B cell (primary cell): ENCODE measurements at regions not wholly inside any gene's neighbourhood (a gene's known extent, or its start where the extent isn't known, plus 50 kb on each side); places are given as distances from the start of the nearest gene placed in this dataset.

Experiments
- ATAC-seq: fragments of 200-7000 bp; cut with Tn5 transposase; one replicate; pipeline ENCODE4 v1.10.0; 2021; ENCODE audit warnings: low read depth, mild to moderate bottlenecking, moderate number of reproducible peaks, moderate library complexity
- CTCF ChIA-PET: fragments of 350-600 bp; sonication (Branson Sonifier 250); formaldehyde crosslinking; loops from one replicate; lab custom pipeline; 2021; ENCODE audit warnings: antibody characterized with exemption, inconsistent platforms; lab: Charles Lee
- POLR2A ChIA-PET: fragments of 350-600 bp; sonication (Branson Sonifier 250); formaldehyde crosslinking; loops from one replicate; lab custom pipeline; 2021; ENCODE audit warnings: antibody characterized with exemption; lab: Charles Lee
- DNase-seq: peaks from one replicate; pipeline ENCODE4 v3.0.0; 2013
- H2AFZ ChIP-seq: 2 replicates; pipeline ENCODE4 v1.6.1; 2012; ENCODE audit warnings: mild to moderate bottlenecking, low read depth, low read length; ENCODE audit not compliant: insufficient read depth, poor library complexity, severe bottlenecking
- H3K27ac ChIP-seq, 2 donors: 1 replicate in 1 of 2; 2 replicates in 1 of 2; pipeline ENCODE4 v1.5.1; 2012 to 2013; ENCODE audit warnings: low read length in 2 of 2, mild to moderate bottlenecking in 2 of 2, moderate library complexity in 1 of 2
- H3K27me3 ChIP-seq, 4 experiments: fragments of 200-600 bp in 1 of 4; sonication (generic) in 1 of 4; replicated peaks in 1 of 4; 1 replicate in 2 of 4; 2 replicates in 2 of 4; pipeline versions ENCODE4 v1.6.1 to v1.7.0; 2013 to 2016; ENCODE audit warnings: low read length in 3 of 4, mild to moderate bottlenecking in 2 of 4, mixed read lengths in 1 of 4, moderate library complexity in 1 of 4; ENCODE audit not compliant: insufficient read depth in 4 of 4, control insufficient read depth in 3 of 4; ENCODE audit errors: control extremely low read depth in 1 of 4
- H3K36me3 ChIP-seq, 2 experiments: replicated peaks in 1 of 2; 1 replicate in 1 of 2; 2 replicates in 1 of 2; pipeline versions ENCODE4 v1.6.1 to v1.7.1; 2013; ENCODE audit warnings: low read length in 1 of 2; ENCODE audit not compliant: insufficient read depth in 2 of 2, control insufficient read depth in 1 of 2; ENCODE audit errors: control extremely low read depth in 1 of 2, extremely low read depth in 1 of 2
- H3K4me1 ChIP-seq, 2 donors: fragments of 200-600 bp in 1 of 2; sonication (generic) in 1 of 2; 1 replicate in 1 of 2; 2 replicates in 1 of 2; pipeline versions ENCODE4 v1.5.1 to v1.6.1; 2013 to 2017; ENCODE audit warnings: low read length in 2 of 2; ENCODE audit not compliant: control insufficient read depth in 2 of 2, insufficient read depth in 2 of 2
- H3K4me2 ChIP-seq: replicated peaks from 2 replicates; pipeline ENCODE3; 2012; ENCODE audit warnings: mild to moderate bottlenecking, low read depth, low read length; ENCODE audit not compliant: poor library complexity, severe bottlenecking
- H3K4me3 ChIP-seq, 5 experiments: fragments of 200-600 bp in 1 of 5; sonication (generic) in 1 of 5; 1 replicate in 3 of 5; 2 replicates in 2 of 5; pipeline versions ENCODE4 v1.5.1 to v1.7.0; 2011 to 2016; ENCODE audit warnings: low read length in 4 of 5, mild to moderate bottlenecking in 4 of 5, low read depth in 2 of 5, control low read depth in 1 of 5, moderate library complexity in 1 of 5; ENCODE audit not compliant: insufficient read depth in 1 of 5; ENCODE audit errors: control extremely low read depth in 1 of 5, extremely low read depth in 1 of 5
- H3K79me2 ChIP-seq: fragments of 200-600 bp; sonication (generic); one replicate; pipeline ENCODE4 v1.6.0; 2016; ENCODE audit warnings: low read length; ENCODE audit not compliant: control insufficient read depth, insufficient read depth
- H3K9ac ChIP-seq: fragments of 200-600 bp; sonication (generic); 2 replicates; pipeline ENCODE4 v1.6.1; 2017; ENCODE audit warnings: mild to moderate bottlenecking, low read length, moderate library complexity
- H3K9me3 ChIP-seq, 3 donors: one replicate each; pipeline versions ENCODE4 v1.6.1 to v1.7.1; 2013; ENCODE audit warnings: low read length in 2 of 3; ENCODE audit not compliant: control insufficient read depth in 2 of 3, insufficient read depth in 1 of 3; ENCODE audit errors: control extremely low read depth in 1 of 3
- H4K20me1 ChIP-seq: 2 replicates; pipeline ENCODE4 v1.6.0; 2012; ENCODE audit warnings: mild to moderate bottlenecking, low read length; ENCODE audit not compliant: insufficient read depth, control insufficient read depth, poor library complexity, severe bottlenecking
- H3K27ac Mint-ChIP-seq: one replicate; pipeline ENCODE4 v1.8.0; 2021; ENCODE audit warnings: mixed read lengths
- H3K27me3 Mint-ChIP-seq: one replicate; pipeline ENCODE4 v1.8.0; 2021; ENCODE audit warnings: mixed read lengths
- H3K4me1 Mint-ChIP-seq: one replicate; pipeline ENCODE4 v1.8.0; 2021; ENCODE audit warnings: mixed read lengths
- H3K4me3 Mint-ChIP-seq: one replicate; pipeline ENCODE4 v1.8.0; 2021; ENCODE audit warnings: mixed read lengths
- H3K9me3 Mint-ChIP-seq: one replicate; pipeline ENCODE4 v1.8.0; 2022; ENCODE audit warnings: mixed read lengths; ENCODE audit not compliant: insufficient read depth
- EZH2 ChIP-seq: IDR thresholded peaks from 2 replicates; pipeline ENCODE4 v1.6.1; 2012; ENCODE audit warnings: borderline replicate concordance, low read depth, mild to moderate bottlenecking, moderate library complexity, low read length; ENCODE audit not compliant: insufficient read depth, poor library complexity, severe bottlenecking
- WGBS: methylation state at CpG from one replicate; pipeline ENCODE4 v1.1.5; 2013; ENCODE audit warnings: missing lambda C conversion rate; ENCODE audit not compliant: insufficient coverage; 5-methylcytosine and 5-hydroxymethylcytosine counted together
- intact Hi-C: fragments of 100-400 bp; cut with micrococcal nuclease; formaldehyde crosslinking; loops from one replicate; pipeline ENCODE4 v1.10.0; 2022
- TF ChIP-seq, protein P1 (sequence below): fragments of 200-600 bp; IDR thresholded peaks from one replicate; pipeline ENCODE4 v1.8.0; 2022; ENCODE audit warnings: antibody characterized with exemption, mild to moderate bottlenecking

DNA sequence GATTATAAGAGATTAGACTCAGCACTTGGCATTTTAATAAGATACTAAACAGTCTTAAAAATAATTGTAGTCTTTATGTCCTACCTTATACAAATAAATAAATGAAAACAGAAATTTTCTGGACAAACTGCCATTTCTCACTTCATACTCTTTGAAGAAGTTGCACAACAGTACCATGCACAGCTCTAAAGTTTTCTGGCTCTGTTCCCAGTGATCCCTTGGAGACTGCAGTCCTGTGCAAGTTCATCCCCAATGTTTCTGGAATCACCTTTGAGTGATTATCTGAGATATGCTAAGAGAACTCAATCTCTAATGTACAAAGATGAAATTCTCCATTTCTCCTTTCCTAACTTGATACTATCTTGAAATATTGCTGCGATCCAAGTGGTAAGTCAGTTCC, 330.4 kb upstream of the EDIL3 start:
- H3K79me2 ChIP-seq = no peaks in the 10 kb centered on the region
- H4K20me1 ChIP-seq = no peaks in the 10 kb centered on the region
- no peak overlapping the region for H3K4me3 Mint-ChIP-seq
- no peak for ATAC-seq
- H3K4me2 ChIP-seq = no peak overlapping the region
- H3K4me1 Mint-ChIP-seq = no peaks in the 10 kb centered on the region
- H3K4me3 ChIP-seq = no peak overlapping the region
- POLR2A ChIA-PET = no interaction called here
- no peak overlapping the region for H2AFZ ChIP-seq
- WGBS = 80% methylated on average over 1 of the region's 1 CpG
- no peaks in the 10 kb centered on the region for H3K36me3 ChIP-seq
- no peak for DNase-seq
- no peaks in the 10 kb centered on the region for H3K4me1 ChIP-seq
- no peak overlapping the region for H3K9ac ChIP-seq
- no peaks in the 10 kb centered on the region for H3K9me3 ChIP-seq
- no peaks in the 10 kb centered on the region for H3K9me3 Mint-ChIP-seq
- intact Hi-C loops = no loop called here
- H3K27me3 Mint-ChIP-seq = no peaks in the 10 kb centered on the region
- no peak overlapping the region for H3K27ac ChIP-seq
- TF ChIP-seq, protein P1, sequence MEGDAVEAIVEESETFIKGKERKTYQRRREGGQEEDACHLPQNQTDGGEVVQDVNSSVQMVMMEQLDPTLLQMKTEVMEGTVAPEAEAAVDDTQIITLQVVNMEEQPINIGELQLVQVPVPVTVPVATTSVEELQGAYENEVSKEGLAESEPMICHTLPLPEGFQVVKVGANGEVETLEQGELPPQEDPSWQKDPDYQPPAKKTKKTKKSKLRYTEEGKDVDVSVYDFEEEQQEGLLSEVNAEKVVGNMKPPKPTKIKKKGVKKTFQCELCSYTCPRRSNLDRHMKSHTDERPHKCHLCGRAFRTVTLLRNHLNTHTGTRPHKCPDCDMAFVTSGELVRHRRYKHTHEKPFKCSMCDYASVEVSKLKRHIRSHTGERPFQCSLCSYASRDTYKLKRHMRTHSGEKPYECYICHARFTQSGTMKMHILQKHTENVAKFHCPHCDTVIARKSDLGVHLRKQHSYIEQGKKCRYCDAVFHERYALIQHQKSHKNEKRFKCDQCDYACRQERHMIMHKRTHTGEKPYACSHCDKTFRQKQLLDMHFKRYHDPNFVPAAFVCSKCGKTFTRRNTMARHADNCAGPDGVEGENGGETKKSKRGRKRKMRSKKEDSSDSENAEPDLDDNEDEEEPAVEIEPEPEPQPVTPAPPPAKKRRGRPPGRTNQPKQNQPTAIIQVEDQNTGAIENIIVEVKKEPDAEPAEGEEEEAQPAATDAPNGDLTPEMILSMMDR = no peak
- no peak for TF ChIP-seq EZH2
- CTCF ChIA-PET = no interaction called here
- no peak overlapping the region for H3K27ac Mint-ChIP-seq
- H3K27me3 ChIP-seq = no peaks in the 10 kb centered on the region

GRCh38 chr5:84709075-84709474, 324.4 kb upstream of the EDIL3 start:
- ATAC-seq = no peak
- no peak for TF ChIP-seq EZH2
- TF ChIP-seq, protein P1 = no peak
- POLR2A ChIA-PET = no interaction called here

More at GRCh38 chr5:84709075-84709474, 324.4 kb upstream of the EDIL3 start:
- Histone ChIP-seq H3K4me3 (no peak overlapping the region), H3K4me1 (no peaks in the 10 kb centered on the region), H3K4me2 (no peak overlapping the region), H3K9me3 (no peaks in the 10 kb centered on the region), H3K27ac (no peak overlapping the region), H3K27me3 (no peaks in the 10 kb centered on the region), H4K20me1 (no peaks in the 10 kb centered on the region), H3K9ac (no peak overlapping the region), H3K79me2 (no peaks in the 10 kb centered on the region), H3K36me3 (no peaks in the 10 kb centered on the region), H2AFZ (no peak overlapping the region)
- CTCF ChIA-PET = no interaction called here
- no peaks in the 10 kb centered on the region for H3K27me3 Mint-ChIP-seq
- no peak overlapping the region for H3K27ac Mint-ChIP-seq
- WGBS = no CpG with 5 or more reads among the region's 1 CpG
- intact Hi-C loops = no loop called here
- no peak overlapping the region for H3K4me3 Mint-ChIP-seq
- no peaks in the 10 kb centered on the region for H3K4me1 Mint-ChIP-seq
- no peaks in the 10 kb centered on the region for H3K9me3 Mint-ChIP-seq
- DNase-seq = no peak
